H1 (cell line): ENCODE measurements at regions not wholly inside any gene's neighbourhood (a gene's known extent, or its start where the extent isn't known, plus 50 kb on each side); places are given as distances from the start of the nearest gene placed in this dataset.

Source experiments
- CTCF ChIA-PET: fragments of 300-600 bp; sonication (Branson Sonifier 250); formaldehyde crosslinking; loops from one replicate; lab custom pipeline; 2021; ENCODE audit not compliant: partially characterized antibody; lab: Charles Lee
- POLR2A ChIA-PET: fragments of 300-600 bp; sonication (Branson Sonifier 250); formaldehyde crosslinking; loops from one replicate; lab custom pipeline; 2021; ENCODE audit warnings: inconsistent platforms; ENCODE audit not compliant: partially characterized antibody; lab: Charles Lee
- DNase-seq, 2 experiments: peaks; one replicate each; pipeline versions ENCODE4 v3.0.0 to v3.0.0-alpha.2; 2010 to 2022; ENCODE audit warnings: low spot score in 2 of 2, low read depth in 1 of 2, mixed read lengths in 1 of 2
- FAIRE-seq: peaks from 2 replicates; lab custom pipeline; 2011; peaks lifted over from hg19 to GRCh38; lab: Jason Lieb, UNC
- H2AFZ ChIP-seq: 2 replicates; pipeline ENCODE4 v1.8.1; 2012; ENCODE audit warnings: low read length, inconsistent platforms
- H2AK5ac ChIP-seq: 2 replicates; pipeline ENCODE4 v1.6.1; 2013; ENCODE audit warnings: low read depth, low read length
- H2BK120ac ChIP-seq: replicated peaks from 2 replicates; pipeline ENCODE3; 2013; ENCODE audit warnings: low read depth, low read length, inconsistent platforms
- H2BK12ac ChIP-seq: 2 replicates; pipeline ENCODE4 v1.6.1; 2013; ENCODE audit warnings: low read depth, low read length
- H2BK15ac ChIP-seq: 2 replicates; pipeline ENCODE4 v1.6.1; 2013; ENCODE audit warnings: low read length
- H2BK20ac ChIP-seq: 2 replicates; pipeline ENCODE4 v1.6.1; 2013; ENCODE audit warnings: low read length
- H2BK5ac ChIP-seq: 2 replicates; pipeline ENCODE4 v1.6.1; 2013; ENCODE audit warnings: low read depth, low read length
- H3K14ac ChIP-seq: 2 replicates; pipeline ENCODE4 v1.6.1; 2013; ENCODE audit warnings: inconsistent platforms; ENCODE audit not compliant: insufficient read length
- H3K18ac ChIP-seq: 2 replicates; pipeline ENCODE4 v1.6.1; 2013; ENCODE audit warnings: low read length; ENCODE audit errors: extremely low read depth
- H3K23ac ChIP-seq: 2 replicates; pipeline ENCODE4 v1.6.1; 2013; ENCODE audit warnings: inconsistent platforms; ENCODE audit not compliant: insufficient read length
- H3K23me2 ChIP-seq: 2 replicates; pipeline ENCODE4 v1.6.1; 2013; ENCODE audit warnings: low read depth, low read length
- H3K27ac ChIP-seq: 2 replicates; pipeline ENCODE4 v1.6.1; 2011; ENCODE audit warnings: low read depth, low read length, inconsistent platforms
- H3K27me3 ChIP-seq, 4 experiments: replicated peaks in 1 of 4; 1 replicate in 1 of 4; 2 replicates in 3 of 4; pipeline versions ENCODE4 v1.6.1 to v1.8.1; 2011 to 2013; ENCODE audit warnings: low read length in 3 of 4, mild to moderate bottlenecking in 3 of 4, inconsistent platforms in 2 of 4, mixed read lengths in 2 of 4, moderate library complexity in 1 of 4; ENCODE audit not compliant: control insufficient read depth in 3 of 4, insufficient read depth in 3 of 4; ENCODE audit errors: extremely low read depth in 1 of 4
- H3K36me3 ChIP-seq, 4 experiments: 2 replicates each; pipeline versions ENCODE4 v1.6.1 to v1.8.1; 2011 to 2013; ENCODE audit warnings: mild to moderate bottlenecking in 4 of 4, low read length in 3 of 4, moderate library complexity in 2 of 4, control low read depth in 1 of 4, inconsistent platforms in 1 of 4; ENCODE audit not compliant: insufficient read depth in 4 of 4, control insufficient read depth in 2 of 4
- H3K4ac ChIP-seq: replicated peaks from 2 replicates; pipeline ENCODE3; 2013; ENCODE audit warnings: low read length, low read depth, mixed read lengths, inconsistent platforms; ENCODE audit not compliant: insufficient read length
- H3K4me1 ChIP-seq, 4 experiments: replicated peaks in 1 of 4; 1 replicate in 1 of 4; 2 replicates in 3 of 4; pipeline versions ENCODE4 v1.6.1 to v1.8.1; 2011 to 2013; ENCODE audit warnings: low read length in 3 of 4, inconsistent platforms in 2 of 4, mixed read lengths in 1 of 4; ENCODE audit not compliant: insufficient read depth in 4 of 4, control insufficient read depth in 3 of 4
- H3K4me2 ChIP-seq, 2 experiments: 2 replicates each; pipeline versions ENCODE4 v1.6.1 to v1.8.1; 2011 to 2013; ENCODE audit warnings: low read depth in 2 of 2, low read length in 2 of 2, control low read depth in 1 of 2, inconsistent platforms in 1 of 2, mild to moderate bottlenecking in 1 of 2; ENCODE audit not compliant: insufficient read depth in 1 of 2
- H3K4me3 ChIP-seq, 4 experiments: fragments of 200-600, 300-600 bp in 1 of 4; sonication (generic), shearing (Covaris generic), sonication (Bioruptor Twin) in 1 of 4; 2 replicates each; pipeline versions ENCODE4 v1.5.1 to v1.8.1; 2011 to 2016; ENCODE audit warnings: low read length in 4 of 4, low read depth in 3 of 4, control low read depth in 2 of 4, inconsistent platforms in 2 of 4, mild to moderate bottlenecking in 2 of 4, mixed read lengths in 1 of 4, moderate library complexity in 1 of 4; ENCODE audit not compliant: insufficient read depth in 2 of 4; ENCODE audit errors: extremely low read depth in 1 of 4
- H3K56ac ChIP-seq: replicated peaks from 2 replicates; pipeline ENCODE3; 2013; ENCODE audit warnings: low read depth, mild to moderate bottlenecking, mixed read lengths, low read length, inconsistent platforms; ENCODE audit not compliant: insufficient read length
- H3K79me1 ChIP-seq: 2 replicates; pipeline ENCODE4 v1.6.1; 2013; ENCODE audit warnings: low read depth, low read length, control low read depth
- H3K79me2 ChIP-seq, 2 experiments: 2 replicates each; pipeline versions ENCODE4 v1.6.1 to v1.8.1; 2012 to 2013; ENCODE audit warnings: low read length in 2 of 2, mild to moderate bottlenecking in 2 of 2, inconsistent platforms in 1 of 2; ENCODE audit not compliant: insufficient read depth in 2 of 2, control insufficient read depth in 1 of 2
- H3K9ac ChIP-seq, 4 experiments: replicated peaks in 1 of 4; 1 replicate in 1 of 4; 2 replicates in 3 of 4; pipeline versions ENCODE4 v1.6.1 to v1.8.1; 2011 to 2013; ENCODE audit warnings: low read depth in 3 of 4, low read length in 3 of 4, control low read depth in 2 of 4, mild to moderate bottlenecking in 2 of 4, moderate library complexity in 2 of 4, inconsistent platforms in 1 of 4; ENCODE audit errors: extremely low read depth in 1 of 4
- H3K9me3 ChIP-seq, 2 experiments: 2 replicates each; pipeline versions ENCODE4 v1.6.1 to v1.8.1; 2012 to 2013; ENCODE audit warnings: mild to moderate bottlenecking in 2 of 2, moderate library complexity in 2 of 2, control low read depth in 1 of 2, inconsistent platforms in 1 of 2, low read depth in 1 of 2, low read length in 1 of 2, mixed read lengths in 1 of 2; ENCODE audit not compliant: insufficient read depth in 2 of 2
- H4K20me1 ChIP-seq, 2 experiments: replicated peaks in 1 of 2; 2 replicates each; pipeline versions ENCODE3 to v1.8.1; 2011 to 2013; ENCODE audit warnings: inconsistent platforms in 2 of 2, low read length in 2 of 2, mild to moderate bottlenecking in 1 of 2; ENCODE audit not compliant: insufficient read depth in 2 of 2, control insufficient read depth in 1 of 2
- H4K5ac ChIP-seq: 2 replicates; pipeline ENCODE4 v1.6.1; 2013; ENCODE audit warnings: low read length, low read depth, mixed read lengths, inconsistent platforms; ENCODE audit not compliant: insufficient read length
- H4K8ac ChIP-seq: 2 replicates; pipeline ENCODE4 v1.8.0; 2013; ENCODE audit warnings: mild to moderate bottlenecking, moderate library complexity, low read length, inconsistent platforms; ENCODE audit not compliant: insufficient read depth; ENCODE audit errors: extremely low read depth
- H4K91ac ChIP-seq: replicated peaks from 2 replicates; pipeline ENCODE3; 2013; ENCODE audit warnings: low read length, mixed read lengths, inconsistent platforms; ENCODE audit not compliant: insufficient read length
- BRCA1 ChIP-seq: IDR thresholded peaks from 2 replicates; pipeline ENCODE4 v1.6.1; 2012; ENCODE audit warnings: low read depth, low read length, improper control_type of control experiment
- E2F6 ChIP-seq: IDR thresholded peaks from 2 replicates; pipeline ENCODE4 v1.6.1; 2012; ENCODE audit warnings: inconsistent platforms
- EZH2 ChIP-seq: fragments of 200-600 bp; sonication (generic); IDR thresholded peaks from 2 replicates; pipeline ENCODE4 v1.7.1; 2012; ENCODE audit warnings: low read depth, mild to moderate bottlenecking, moderate library complexity, low read length, inconsistent platforms; ENCODE audit not compliant: severe bottlenecking
- FOSL1 ChIP-seq: IDR thresholded peaks from 2 replicates; pipeline ENCODE4 v1.6.1; 2011; ENCODE audit warnings: mild to moderate bottlenecking, low read depth, low read length, moderate library complexity; ENCODE audit not compliant: insufficient read depth
- NANOG ChIP-seq: IDR thresholded peaks from 2 replicates; pipeline ENCODE4 v1.6.1; 2011; ENCODE audit warnings: low read length, low read depth, mild to moderate bottlenecking, inconsistent platforms; ENCODE audit not compliant: insufficient read depth, poor library complexity, severe bottlenecking
- NRF1 ChIP-seq: IDR thresholded peaks from 2 replicates; pipeline ENCODE4 v1.6.1; 2011; ENCODE audit warnings: mild to moderate bottlenecking, low read depth, low read length, improper control_type of control experiment
- PHF8 ChIP-seq: fragments of 200-600 bp; sonication (generic); conservative IDR thresholded peaks from 2 replicates; pipeline ENCODE4 v1.7.1; 2012; ENCODE audit warnings: low read depth, mild to moderate bottlenecking, inconsistent platforms, low read length, moderate library complexity
- SP2 ChIP-seq: IDR thresholded peaks from 2 replicates; pipeline ENCODE4 v1.6.1; 2012; ENCODE audit warnings: mild to moderate bottlenecking, low read length, inconsistent platforms
- WGBS, 2 experiments: shearing (Covaris generic) in 1 of 2; methylation state at CpG; one replicate each; pipeline versions ENCODE4 v1.1.6 to v1.1.7; 2013 to 2015; ENCODE audit warnings: low lambda C conversion rate in 2 of 2, mixed read lengths in 2 of 2, inconsistent platforms in 1 of 2, low coverage in 1 of 2, missing lambda C conversion rate in 1 of 2; ENCODE audit not compliant: insufficient replicate concordance in 2 of 2, insufficient coverage in 1 of 2, insufficient read length in 1 of 2; ENCODE audit errors: extremely low coverage in 1 of 2, missing lambda C conversion rate in 1 of 2; 5-methylcytosine and 5-hydroxymethylcytosine counted together
- TF ChIP-seq, protein P1 (sequence below): IDR thresholded peaks from 2 replicates; pipeline ENCODE4 v1.6.1; 2011; ENCODE audit warnings: low read depth, mild to moderate bottlenecking, low read length; ENCODE audit not compliant: insufficient read depth

GRCh38 chr18:43525169-43525568, 247.9 kb upstream of the SYT4 start:
- Histone ChIP-seq H4K8ac (no peak overlapping the region), H3K56ac (no peak overlapping the region), H2BK12ac (no peak overlapping the region), H3K9ac (no peak overlapping the region), H2BK20ac (no peak overlapping the region), H3K4ac (no peak overlapping the region), H3K4me3 (no peak overlapping the region), H2BK120ac (no peak overlapping the region), H3K27ac (no peak overlapping the region), H3K27me3 (no peaks in the 10 kb centered on the region), H3K14ac (no peak overlapping the region), H3K36me3 (no peaks in the 10 kb centered on the region), H4K20me1 (no peaks in the 10 kb centered on the region), H2AFZ (no peak overlapping the region), H3K79me1 (no peaks in the 10 kb centered on the region), H2BK5ac (no peak overlapping the region), H2BK15ac (no peak overlapping the region), H4K91ac (no peak overlapping the region), H4K5ac (no peak overlapping the region), H3K18ac (no peak overlapping the region), H3K9me3 (no peaks in the 10 kb centered on the region), H2AK5ac (no peak overlapping the region), H3K4me1 (no peaks in the 10 kb centered on the region), H3K23me2 (no peaks in the 10 kb centered on the region), H3K79me2 (no peaks in the 10 kb centered on the region), H3K23ac (no peak overlapping the region), H3K4me2 (no peak overlapping the region)
- TF ChIP-seq BRCA1: no peak
- TF ChIP-seq NRF1: no peak
- TF ChIP-seq SP2: no peak
- no peak for TF ChIP-seq E2F6
- no peak for TF ChIP-seq EZH2
- TF ChIP-seq PHF8: no peak
- no peak for TF ChIP-seq FOSL1
- no peak for TF ChIP-seq NANOG
- TF ChIP-seq, protein P1, sequence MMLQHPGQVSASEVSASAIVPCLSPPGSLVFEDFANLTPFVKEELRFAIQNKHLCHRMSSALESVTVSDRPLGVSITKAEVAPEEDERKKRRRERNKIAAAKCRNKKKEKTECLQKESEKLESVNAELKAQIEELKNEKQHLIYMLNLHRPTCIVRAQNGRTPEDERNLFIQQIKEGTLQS: no peak
- FAIRE-seq (no peak), DNase-seq (no peak)
- 57% methylated on average over 2 of the region's 2 CpGs; no CpG with 5 or more reads in 1 of the 2 experiments for WGBS, 2 experiments
- POLR2A ChIA-PET: no interaction called here
- CTCF ChIA-PET: interaction anchor here (0.9 kb wide), 1 partner anchor 10 kb away, joined by 3 read pairs; no protein-coding TSS in a partner anchor
